ENCODE measurements at regions not wholly inside any gene's neighbourhood (a gene's known extent, or its start where the extent isn't known, plus 50 kb on each side); places are given as distances from the start of the nearest gene placed in this dataset.
"Not testable (repeated sequence)": the region's sequence is repeated elsewhere in the genome, so short reads cannot be mapped to it uniquely, and the experiment has no call there.

- no peak for DNase-seq
Measured at GRCh38 chr9:75811692-75812091, 78.8 kb upstream of the PCSK5 start.

- no peak for DNase-seq
Measured at GRCh38 chr9:75812141-75812540, 78.3 kb upstream of the PCSK5 start.

GRCh38 chr9:75814667-75815066 is 75.8 kb upstream of the PCSK5 start:
- DNase-seq, result no peak

- DNase-seq, result not testable (repeated sequence)
Measured at GRCh38 chr9:75820471-75821115, 69.9 kb upstream of the PCSK5 start.

GRCh38 chr9:75823151-75823550 is 67.3 kb upstream of the PCSK5 start:
- DNase-seq, result no peak

GRCh38 chr9:75824816-75825568 is 65.5 kb upstream of the PCSK5 start:
- no peak for DNase-seq

GRCh38 chr9:75826314-75826713 is 64.2 kb upstream of the PCSK5 start:
- no peak for DNase-seq

GRCh38 chr9:75830303-75830702 is 60.2 kb upstream of the PCSK5 start:
- no peak for DNase-seq

- DNase-seq, result no peak
Measured at GRCh38 chr9:75833778-75834177, 56.7 kb upstream of the PCSK5 start.

- no peak for DNase-seq
Measured at GRCh38 chr9:75834878-75835277, 55.6 kb upstream of the PCSK5 start.
